ENCODE measurements at regions not wholly inside any gene's neighbourhood (a gene's known extent, or its start where the extent isn't known, plus 50 kb on each side); places are given as distances from the start of the nearest gene placed in this dataset.

DNA sequence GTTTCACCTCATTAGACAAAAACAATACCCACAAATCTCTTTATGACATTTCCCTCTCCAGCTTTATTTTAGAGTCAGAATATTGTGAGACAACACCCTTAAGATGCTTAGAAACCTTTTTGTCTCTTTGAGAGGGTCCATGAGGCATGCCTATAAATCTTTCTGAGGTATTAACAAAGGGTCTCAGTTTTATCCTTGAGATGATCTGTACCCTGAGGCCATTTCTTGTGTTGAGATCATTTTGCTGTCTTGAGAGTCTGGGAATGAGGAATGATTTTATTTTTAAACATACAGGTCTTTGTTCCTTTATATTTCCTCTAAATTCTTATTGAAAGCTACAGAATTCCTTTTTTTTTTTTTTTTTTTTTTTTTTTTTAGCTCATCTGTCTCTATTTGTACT is 179.7 kb upstream of the HS3ST4 start:
- Histone ChIP-seq H3K4me1 (ENCODE audit: control insufficient read depth, extremely low read depth, insufficient read depth, low read length) (no peaks in the 10 kb centered on the region), H3K9me1 (replicated peaks; ENCODE audit: control insufficient read depth, extremely low read depth, insufficient read depth, low read length) (no peaks in the 10 kb centered on the region), H3K27ac (ENCODE audit: insufficient read depth, low read depth, low read length) (no peak overlapping the region), H3K4me2 (ENCODE audit: insufficient read depth, low read length) (no peak overlapping the region), H3K9ac (replicated peaks; ENCODE audit: extremely low read depth, insufficient read depth, low read length) (no peak overlapping the region), H4K20me1 (replicated peaks; ENCODE audit: control insufficient read depth, extremely low read depth, insufficient read depth, low read length) (no peaks in the 10 kb centered on the region), H3K27me3 (ENCODE audit: control insufficient read depth in 2 of 2, insufficient read depth in 2 of 2, low read length in 2 of 2) (no peaks in the 10 kb centered on the region), H3K79me2 (ENCODE audit: control insufficient read depth, insufficient read depth, low read length) (no peaks in the 10 kb centered on the region), H3K4me3 (replicated peaks in 1 of 3; ENCODE audit: insufficient read depth in 1 of 3, low read depth in 1 of 3, low read length in 3 of 3) (no peak overlapping the region), H3K9me3 (replicated peaks; ENCODE audit: control insufficient read depth, insufficient read depth, low read length) (peaks cover 2% of the 10 kb centered on the region), H2AFZ (ENCODE audit: low read depth, low read length) (no peak overlapping the region), H3K36me3 (ENCODE audit: control insufficient read depth in 2 of 2, extremely low read depth in 1 of 2, insufficient read depth in 2 of 2, low read length in 2 of 2) (no peaks in the 10 kb centered on the region)
- intact Hi-C loops (cut with micrococcal nuclease) (no loop called here), dilution Hi-C loops (cut with MboI; ENCODE audit: extremely low pct_ligation_motif_present, low sequenced_read_pairs) (no loop called here)
- CTCF ChIA-PET, result no interaction called here
- POLR2A ChIA-PET, result no interaction called here
- TF ChIP-seq GATA2 (IDR thresholded peaks at IDR 0.05; ENCODE audit: insufficient read depth, insufficient read length, low read depth, low read length), result no peak
- TF ChIP-seq POLR2A (IDR thresholded peaks at IDR 0.05; ENCODE audit: low read depth, low read length), result no peak
- TF ChIP-seq POLR2AphosphoS5 (IDR thresholded peaks at IDR 0.05; ENCODE audit: insufficient read depth, low read depth, low read length), result no peak
- FAIRE-seq (no peak), DNase-seq (ENCODE audit: low read depth, low spot score) (no peak)
- BruUV-seq (replicated peaks), result no TSS peak

DNA sequence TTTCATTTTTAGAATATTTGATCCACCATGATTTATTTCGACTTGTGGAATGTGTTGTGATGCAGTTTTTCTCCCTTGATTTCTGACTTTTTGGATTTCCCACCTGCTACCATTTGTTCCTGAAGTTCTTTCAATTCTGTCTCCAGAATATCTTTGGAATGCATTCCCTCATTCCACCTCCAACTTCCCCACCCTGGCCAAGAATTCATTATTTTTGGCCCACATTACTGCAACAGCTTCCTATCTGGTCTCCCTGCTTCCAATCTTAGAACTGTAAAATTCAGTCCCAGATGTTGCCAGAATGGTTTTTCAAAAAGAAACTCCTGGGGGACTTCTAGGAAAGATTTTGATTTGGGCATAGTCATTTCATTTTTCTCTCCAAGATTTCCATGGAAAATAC is 182.3 kb upstream of the HS3ST4 start:
- no peak overlapping the region for H3K4me3 ChIP-seq (replicated peaks in 1 of 3; ENCODE audit: insufficient read depth in 1 of 3, low read depth in 1 of 3, low read length in 3 of 3)
- ChIA-PET POLR2A (no interaction called here), CTCF (no interaction called here)
- no peak overlapping the region for H2AFZ ChIP-seq (ENCODE audit: low read depth, low read length)
- intact Hi-C loops (cut with micrococcal nuclease), result no loop called here
- BruUV-seq (replicated peaks), result no TSS peak
- H3K27me3 ChIP-seq (ENCODE audit: control insufficient read depth in 2 of 2, insufficient read depth in 2 of 2, low read length in 2 of 2), result no peaks in the 10 kb centered on the region
- H3K9me3 ChIP-seq (replicated peaks; ENCODE audit: control insufficient read depth, insufficient read depth, low read length), result peaks cover 2% of the 10 kb centered on the region
- no peak overlapping the region for H3K9ac ChIP-seq (replicated peaks; ENCODE audit: extremely low read depth, insufficient read depth, low read length)
- FAIRE-seq, result no peak
- no peaks in the 10 kb centered on the region for H3K79me2 ChIP-seq (ENCODE audit: control insufficient read depth, insufficient read depth, low read length)
- no peaks in the 10 kb centered on the region for H3K4me1 ChIP-seq (ENCODE audit: control insufficient read depth, extremely low read depth, insufficient read depth, low read length)
- dilution Hi-C loops (cut with MboI; ENCODE audit: extremely low pct_ligation_motif_present, low sequenced_read_pairs), result no loop called here
- no peaks in the 10 kb centered on the region for H3K9me1 ChIP-seq (replicated peaks; ENCODE audit: control insufficient read depth, extremely low read depth, insufficient read depth, low read length)
- H3K27ac ChIP-seq (ENCODE audit: insufficient read depth, low read depth, low read length), result no peak overlapping the region
- TF ChIP-seq, protein P1, sequence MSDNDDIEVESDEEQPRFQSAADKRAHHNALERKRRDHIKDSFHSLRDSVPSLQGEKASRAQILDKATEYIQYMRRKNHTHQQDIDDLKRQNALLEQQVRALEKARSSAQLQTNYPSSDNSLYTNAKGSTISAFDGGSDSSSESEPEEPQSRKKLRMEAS (IDR thresholded peaks at IDR 0.05; ENCODE audit: insufficient read depth, insufficient read length), result no peak
- TF ChIP-seq JUN (IDR thresholded peaks at IDR 0.05; ENCODE audit: borderline replicate concordance, insufficient read depth, insufficient read length, low read depth) (no peak), EZH2 (IDR thresholded peaks at IDR 0.05; ENCODE audit: borderline replicate concordance, low read depth, low read length, severe bottlenecking) (no peak), GATA2 (IDR thresholded peaks at IDR 0.05; ENCODE audit: insufficient read depth, insufficient read length, low read depth, low read length) (no peak), POLR2AphosphoS5 (IDR thresholded peaks at IDR 0.05; ENCODE audit: insufficient read depth, low read depth, low read length) (no peak), FOS (IDR thresholded peaks at IDR 0.05; ENCODE audit: borderline replicate concordance, insufficient read depth, low read length) (no peak), POLR2A (IDR thresholded peaks at IDR 0.05; ENCODE audit: low read depth, low read length) (no peak), MYC (IDR thresholded peaks at IDR 0.05; ENCODE audit: low read depth, low read length) (no peak)
- TF ChIP-seq, protein P2, sequence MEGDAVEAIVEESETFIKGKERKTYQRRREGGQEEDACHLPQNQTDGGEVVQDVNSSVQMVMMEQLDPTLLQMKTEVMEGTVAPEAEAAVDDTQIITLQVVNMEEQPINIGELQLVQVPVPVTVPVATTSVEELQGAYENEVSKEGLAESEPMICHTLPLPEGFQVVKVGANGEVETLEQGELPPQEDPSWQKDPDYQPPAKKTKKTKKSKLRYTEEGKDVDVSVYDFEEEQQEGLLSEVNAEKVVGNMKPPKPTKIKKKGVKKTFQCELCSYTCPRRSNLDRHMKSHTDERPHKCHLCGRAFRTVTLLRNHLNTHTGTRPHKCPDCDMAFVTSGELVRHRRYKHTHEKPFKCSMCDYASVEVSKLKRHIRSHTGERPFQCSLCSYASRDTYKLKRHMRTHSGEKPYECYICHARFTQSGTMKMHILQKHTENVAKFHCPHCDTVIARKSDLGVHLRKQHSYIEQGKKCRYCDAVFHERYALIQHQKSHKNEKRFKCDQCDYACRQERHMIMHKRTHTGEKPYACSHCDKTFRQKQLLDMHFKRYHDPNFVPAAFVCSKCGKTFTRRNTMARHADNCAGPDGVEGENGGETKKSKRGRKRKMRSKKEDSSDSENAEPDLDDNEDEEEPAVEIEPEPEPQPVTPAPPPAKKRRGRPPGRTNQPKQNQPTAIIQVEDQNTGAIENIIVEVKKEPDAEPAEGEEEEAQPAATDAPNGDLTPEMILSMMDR (IDR thresholded peaks at IDR 0.05; ENCODE audit: extremely low read depth in 1 of 2, insufficient read depth in 1 of 2, low read depth in 1 of 2, low read length in 2 of 2), result no peak
- DNase-seq (ENCODE audit: low read depth, low spot score), result no peak
- H4K20me1 ChIP-seq (replicated peaks; ENCODE audit: control insufficient read depth, extremely low read depth, insufficient read depth, low read length), result no peaks in the 10 kb centered on the region
- H3K4me2 ChIP-seq (ENCODE audit: insufficient read depth, low read length), result no peak overlapping the region
- no peaks in the 10 kb centered on the region for H3K36me3 ChIP-seq (ENCODE audit: control insufficient read depth in 2 of 2, extremely low read depth in 1 of 2, insufficient read depth in 2 of 2, low read length in 2 of 2)
